HG02852 (cell line): ENCODE measurements at regions not wholly inside any gene's neighbourhood (a gene's known extent, or its start where the extent isn't known, plus 50 kb on each side); places are given as distances from the start of the nearest gene placed in this dataset.

Source experiments
- ATAC-seq: cut with Tn5 transposase; IDR thresholded peaks from one replicate; pipeline ENCODE4 v1.9.1; 2021; ENCODE audit warnings: mild to moderate bottlenecking, moderate library complexity; ENCODE audit not compliant: unreplicated experiment

DNA sequence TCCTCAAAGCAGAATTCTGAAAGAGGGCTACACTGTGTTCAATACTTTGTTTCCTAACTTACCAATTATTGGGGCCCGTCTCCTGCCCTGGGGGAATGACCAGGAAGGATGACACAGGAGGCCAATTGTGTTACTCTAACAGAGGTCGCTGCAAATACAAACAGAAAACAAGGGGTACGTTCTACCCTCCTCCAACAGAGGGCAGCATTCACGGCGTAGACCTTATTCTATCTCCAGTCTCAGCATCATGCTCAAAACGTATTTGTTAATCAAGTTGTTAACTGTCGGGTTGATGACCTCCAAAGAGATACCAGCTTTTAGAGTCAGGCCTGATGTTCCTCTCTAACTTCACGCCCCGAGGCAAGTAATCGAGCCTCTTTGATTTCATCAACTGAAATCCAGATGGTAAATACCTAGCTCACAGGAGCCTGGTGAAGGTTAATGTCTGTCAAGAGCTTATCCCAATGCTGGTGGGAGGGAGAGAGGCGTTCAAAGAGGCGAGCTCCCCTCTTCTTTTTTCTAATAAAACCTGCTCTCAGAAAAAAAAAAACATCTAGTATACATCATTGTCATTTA is 181.0 kb upstream of the KCNIP4 start:
- ATAC-seq, result no peak

DNA sequence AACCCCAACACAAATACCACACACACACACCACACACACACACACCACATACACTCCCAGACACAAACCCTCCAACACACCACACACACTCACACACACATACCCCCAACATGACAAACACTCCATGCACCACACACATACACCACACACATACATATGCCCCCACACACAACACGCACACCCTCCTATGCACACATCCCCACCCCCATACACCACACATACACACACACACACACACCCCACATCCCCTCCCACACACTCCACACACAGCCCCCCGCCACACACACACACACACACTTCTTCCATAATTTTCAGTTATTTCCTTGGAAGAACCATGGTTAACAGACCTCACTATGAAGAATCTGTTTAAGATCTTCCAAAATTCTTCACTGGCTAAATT is 173.5 kb upstream of the KCNIP4 start:
- ATAC-seq, result no peak

DNA sequence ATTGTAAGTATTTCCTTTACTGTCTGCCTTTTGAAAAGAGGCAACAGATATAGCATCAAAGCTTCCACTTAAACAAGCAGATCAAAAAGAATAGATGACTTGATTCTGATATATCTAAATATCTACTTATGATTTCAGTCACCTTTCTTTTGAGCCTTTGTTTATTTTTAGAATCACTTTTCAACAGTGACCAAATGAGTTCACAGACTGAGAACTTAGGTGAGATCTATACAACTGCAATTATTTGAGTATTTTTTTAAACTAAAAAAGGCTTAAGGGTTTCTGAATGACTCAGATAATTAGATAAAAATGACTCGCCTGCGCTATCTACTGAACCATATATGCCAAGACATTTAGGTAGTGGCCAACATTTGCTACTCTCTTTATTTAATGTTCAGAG is 166.7 kb upstream of the KCNIP4 start:
- no peak for ATAC-seq

DNA sequence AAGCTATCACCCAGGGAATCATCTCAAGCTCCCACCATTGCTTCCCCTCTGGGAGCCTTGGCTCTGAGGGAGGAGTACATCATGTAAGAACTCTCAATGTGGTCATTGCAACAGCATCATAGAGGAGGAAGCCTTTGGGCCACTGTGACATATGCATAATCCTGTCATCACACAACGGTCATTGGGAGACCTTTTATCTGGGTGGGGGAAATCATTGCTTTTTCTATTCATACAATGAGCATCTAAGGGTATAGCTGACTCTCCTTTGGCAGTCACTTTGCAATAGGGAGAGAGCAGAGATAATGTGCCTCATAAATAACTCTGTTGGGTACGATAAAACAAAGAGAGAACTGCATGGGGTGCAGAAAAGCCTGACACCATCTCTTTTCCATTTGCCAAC is 155.2 kb upstream of the KCNIP4 start:
- no peak for ATAC-seq

DNA sequence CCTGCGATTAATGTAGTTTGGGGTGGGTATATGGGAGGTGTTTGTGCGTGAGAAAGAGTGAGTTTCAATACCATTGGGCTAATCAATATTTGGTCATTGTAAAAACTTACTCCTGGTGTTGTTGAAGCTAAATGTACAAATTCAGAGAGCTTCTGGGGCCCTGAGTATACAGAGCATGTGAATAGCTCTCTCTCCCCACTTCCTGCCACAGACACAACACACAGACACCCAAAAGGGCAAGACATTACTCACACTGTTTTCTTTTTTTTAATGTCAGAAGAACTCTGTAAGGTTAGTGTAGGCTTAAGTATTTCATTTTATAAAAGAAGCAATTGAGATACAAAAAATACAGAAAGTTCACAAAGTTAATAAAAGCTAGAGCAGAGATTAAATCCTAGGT is 151.3 kb upstream of the KCNIP4 start:
- ATAC-seq, result no peak

DNA sequence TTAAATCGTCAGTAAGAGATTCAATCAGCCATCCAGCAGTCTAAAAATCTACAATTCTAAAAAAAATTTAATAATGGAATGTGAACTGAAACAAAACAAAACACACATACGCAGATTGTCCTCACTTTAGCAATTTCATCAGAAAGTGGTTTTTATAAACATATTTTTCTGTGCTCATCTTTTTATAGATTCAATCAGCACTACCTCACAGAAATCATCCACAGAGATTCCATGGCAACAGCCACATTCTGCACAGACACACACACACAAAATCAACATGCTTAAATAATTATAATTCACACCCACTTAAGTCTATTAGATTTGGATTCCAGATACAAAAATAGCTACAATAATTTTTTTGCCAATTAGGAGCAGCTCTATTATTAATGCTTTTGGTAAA is 149.0 kb upstream of the KCNIP4 start:
- no peak for ATAC-seq

DNA sequence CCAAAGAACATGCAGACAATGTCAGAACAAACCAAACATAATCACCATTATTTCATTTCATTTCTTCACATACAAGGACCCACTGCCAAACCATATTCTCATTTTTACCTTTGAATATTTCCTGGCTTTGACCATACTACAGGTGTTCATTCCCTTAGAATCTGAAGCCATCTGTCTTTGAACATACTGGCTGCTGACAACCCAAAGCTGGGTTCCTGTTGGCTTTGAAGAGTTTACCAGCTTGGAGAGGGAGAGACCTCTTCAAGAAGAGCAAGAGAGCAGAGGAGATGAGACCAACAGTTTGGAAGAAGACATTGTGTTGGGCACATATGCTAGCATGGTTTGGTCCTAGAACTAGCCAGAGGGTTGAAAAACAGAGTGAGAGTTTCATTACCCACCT is 145.6 kb upstream of the KCNIP4 start:
- no peak for ATAC-seq

DNA sequence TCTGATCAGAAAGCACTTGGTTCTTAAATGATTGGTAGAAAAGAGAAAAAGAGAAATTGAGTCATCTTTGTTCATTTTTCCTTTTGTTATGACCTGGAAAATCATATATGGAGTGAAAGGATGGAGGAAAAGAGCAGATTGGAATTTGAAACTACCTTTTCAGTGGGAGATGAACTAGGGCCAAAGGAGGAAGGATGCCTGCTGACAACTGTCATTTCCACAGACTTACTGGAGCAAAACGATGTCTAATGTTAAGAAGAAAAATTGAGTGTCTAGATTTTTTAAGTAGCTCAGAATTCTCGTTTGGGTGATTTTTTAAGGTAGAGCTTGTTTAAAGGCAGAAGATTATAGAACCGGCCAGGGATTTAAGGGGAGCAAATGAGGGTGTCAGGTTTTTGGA is 144.6 kb upstream of the KCNIP4 start:
- no peak for ATAC-seq

DNA sequence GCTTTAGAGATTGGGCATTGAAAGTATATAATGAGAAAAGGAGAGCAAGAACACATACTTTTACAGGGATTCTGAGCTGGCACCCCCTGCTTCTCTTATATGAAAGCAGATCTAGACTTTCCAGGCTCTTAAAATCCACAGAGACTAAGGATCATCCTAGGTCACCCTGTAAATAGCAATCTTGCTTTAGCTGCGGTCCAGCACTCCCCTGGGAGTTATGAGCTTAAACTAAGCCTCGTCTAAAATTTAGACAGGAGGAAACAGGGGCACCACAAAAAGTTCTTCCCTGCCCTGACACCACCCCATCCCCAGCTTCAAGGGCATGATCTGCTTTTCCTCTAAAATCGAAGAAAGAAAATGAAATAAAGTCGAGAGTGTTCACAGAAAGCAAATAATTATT is 143.3 kb upstream of the KCNIP4 start:
- no peak for ATAC-seq

DNA sequence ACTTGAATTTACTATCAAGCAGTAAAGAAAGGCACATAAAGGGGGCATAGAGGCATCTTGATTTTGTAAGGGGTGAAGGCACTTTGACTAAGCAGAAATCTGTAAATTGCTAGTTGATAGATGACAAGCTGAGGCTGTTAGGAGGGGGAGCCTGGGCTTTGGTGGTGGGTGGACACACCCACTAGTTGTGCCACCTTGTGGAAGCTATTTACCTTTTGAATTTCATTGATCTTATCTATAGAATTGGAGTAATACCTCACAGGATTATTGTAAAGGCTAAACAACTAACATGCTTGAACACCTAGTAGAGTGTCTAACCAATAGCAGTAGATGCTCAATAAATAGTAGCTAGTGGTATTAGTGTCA is 142.8 kb upstream of the KCNIP4 start:
- no peak for ATAC-seq

DNA sequence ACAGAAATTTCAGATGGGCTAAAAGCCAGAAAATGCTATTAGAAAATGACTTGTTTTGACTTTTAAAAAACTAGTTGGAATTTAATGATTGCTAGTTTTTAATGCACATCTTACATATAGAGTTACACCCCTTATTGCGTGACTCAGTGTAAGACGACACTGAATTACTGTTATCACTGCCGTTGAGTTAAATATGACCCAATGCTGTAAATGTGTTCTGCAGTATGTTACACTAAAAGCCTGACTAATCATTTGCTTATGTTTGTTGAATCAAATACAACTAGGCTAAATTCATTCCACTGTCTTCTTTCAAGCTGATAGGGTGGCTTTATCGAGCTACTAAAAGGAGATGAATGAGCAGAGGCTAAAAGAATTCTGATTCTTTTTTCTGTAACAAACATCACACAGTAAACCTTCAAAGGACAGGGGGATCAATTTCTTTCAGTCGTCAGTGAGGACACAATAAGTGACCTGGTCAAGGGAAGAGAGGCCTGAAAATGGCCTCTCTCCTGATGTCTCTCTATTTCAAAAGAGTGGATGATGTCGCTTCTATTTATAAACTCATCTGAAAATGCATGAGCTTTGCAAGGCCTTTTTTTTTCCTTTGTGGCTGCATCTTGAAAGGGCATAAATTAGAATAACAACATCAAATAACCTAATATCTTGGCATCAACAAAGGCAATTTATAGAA is 142.2 kb upstream of the KCNIP4 start:
- ATAC-seq, result no peak

DNA sequence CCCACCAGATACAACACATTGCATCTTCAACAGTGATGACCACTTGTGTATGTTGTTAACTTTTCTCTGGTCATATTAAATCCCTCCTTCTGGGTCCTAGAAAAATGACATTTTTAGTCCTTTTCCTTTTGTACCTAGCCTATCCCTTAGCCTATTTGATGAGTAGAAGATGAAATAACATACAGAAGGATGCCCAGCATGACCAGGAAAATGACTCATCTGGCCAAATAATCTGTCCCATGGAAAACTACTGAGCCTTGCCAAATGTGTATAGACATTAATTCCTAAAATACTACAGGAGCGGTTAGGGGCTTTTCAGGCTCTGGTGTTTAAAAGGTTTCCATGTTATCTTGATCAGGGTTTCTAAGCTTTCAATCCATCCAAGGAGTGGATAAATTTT is 129.0 kb upstream of the KCNIP4 start:
- ATAC-seq, result no peak

DNA sequence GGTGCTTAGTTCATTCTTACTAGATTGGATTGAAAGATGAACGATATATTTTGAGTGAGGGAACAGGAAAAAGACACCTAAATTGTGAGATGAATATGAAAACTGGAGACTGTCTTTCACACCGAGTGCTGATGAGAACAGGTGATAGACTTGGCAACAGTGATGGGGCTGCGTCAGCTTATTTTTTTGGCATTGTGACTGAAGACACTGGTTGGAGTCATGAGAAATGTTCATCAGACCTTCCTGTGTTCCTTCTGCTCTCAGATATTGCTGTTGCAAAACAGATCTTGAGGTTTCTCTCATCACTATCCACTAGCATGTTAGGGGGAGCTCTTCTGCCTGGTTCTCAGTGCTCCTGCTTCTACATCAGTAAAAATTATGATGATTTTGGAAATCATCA is 124.2 kb upstream of the KCNIP4 start:
- ATAC-seq, result no peak

DNA sequence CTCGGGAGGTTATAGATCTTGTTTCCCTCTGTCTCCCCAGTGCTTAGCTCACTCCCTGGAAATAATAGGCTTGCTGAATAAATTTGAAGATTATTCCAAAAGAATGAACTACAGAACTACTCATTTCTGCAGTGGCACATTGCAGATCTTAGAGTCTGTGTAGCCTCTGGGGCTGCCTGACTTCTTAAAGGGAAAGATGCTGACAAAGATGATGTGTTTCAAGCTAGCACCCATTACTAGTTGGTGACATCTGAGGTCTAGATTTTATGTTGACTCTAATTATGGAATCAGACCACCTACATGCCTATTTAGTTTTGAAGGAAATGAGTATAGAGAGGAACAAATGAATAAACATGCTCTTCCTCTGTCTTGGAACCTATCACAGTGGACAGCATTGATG is 123.7 kb upstream of the KCNIP4 start:
- no peak for ATAC-seq

DNA sequence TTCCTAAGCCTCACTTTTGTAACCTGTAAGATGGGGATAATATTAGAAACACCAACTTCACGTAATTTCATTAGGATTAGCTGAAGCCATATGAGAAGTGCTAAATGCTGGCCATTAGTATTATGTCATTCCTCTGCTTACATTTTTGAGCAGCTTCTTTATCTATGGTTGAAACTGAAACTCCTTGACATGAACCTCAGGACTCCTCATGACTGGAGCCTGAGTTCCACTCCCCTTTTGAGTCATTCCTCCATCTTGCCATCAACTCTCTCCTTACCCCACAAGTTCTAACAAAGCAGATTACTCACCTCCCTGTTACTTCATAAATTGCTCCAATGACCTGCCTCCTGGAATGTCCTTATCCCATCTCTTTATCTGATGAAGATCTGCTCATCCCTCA is 123.2 kb upstream of the KCNIP4 start:
- peak; percentile 96 for ATAC-seq

DNA sequence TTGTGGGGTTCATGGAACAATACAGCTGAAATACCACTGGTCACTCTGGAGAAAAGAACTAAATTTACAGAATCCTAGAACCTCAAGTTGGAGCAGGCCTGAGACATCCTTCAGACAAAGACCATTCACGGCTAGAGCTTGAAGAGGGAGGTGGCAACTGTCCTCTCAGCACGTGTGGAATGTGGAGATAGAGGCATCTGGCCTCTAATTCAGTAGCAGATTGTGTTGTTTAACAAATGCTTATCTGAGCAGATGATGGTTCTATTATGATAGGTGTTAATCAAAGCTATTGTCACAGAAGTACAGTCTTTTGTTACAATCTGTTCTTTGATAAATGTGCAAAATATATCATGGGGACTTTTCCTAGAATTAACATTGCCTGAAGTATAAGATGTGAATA is 121.7 kb upstream of the KCNIP4 start:
- no peak for ATAC-seq

DNA sequence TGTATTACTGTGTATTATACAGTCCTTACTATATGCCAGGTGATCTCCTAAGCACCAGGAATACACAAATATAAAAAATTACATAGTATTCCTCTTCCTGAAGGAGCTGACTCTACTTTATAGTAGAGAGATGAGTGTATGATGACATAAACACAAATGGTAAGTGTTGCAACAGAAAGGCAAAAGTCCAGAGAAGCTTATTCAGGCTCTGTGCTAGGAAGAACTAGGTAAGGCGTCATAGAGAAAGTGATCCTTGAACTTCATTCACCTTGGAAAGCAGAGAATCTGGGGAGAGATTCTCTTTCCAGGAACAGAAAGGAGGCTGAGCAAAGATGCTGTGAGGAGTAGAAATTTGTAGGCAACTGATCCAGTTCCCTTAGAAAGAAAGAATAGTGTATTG is 115.0 kb upstream of the KCNIP4 start:
- ATAC-seq, result no peak

DNA sequence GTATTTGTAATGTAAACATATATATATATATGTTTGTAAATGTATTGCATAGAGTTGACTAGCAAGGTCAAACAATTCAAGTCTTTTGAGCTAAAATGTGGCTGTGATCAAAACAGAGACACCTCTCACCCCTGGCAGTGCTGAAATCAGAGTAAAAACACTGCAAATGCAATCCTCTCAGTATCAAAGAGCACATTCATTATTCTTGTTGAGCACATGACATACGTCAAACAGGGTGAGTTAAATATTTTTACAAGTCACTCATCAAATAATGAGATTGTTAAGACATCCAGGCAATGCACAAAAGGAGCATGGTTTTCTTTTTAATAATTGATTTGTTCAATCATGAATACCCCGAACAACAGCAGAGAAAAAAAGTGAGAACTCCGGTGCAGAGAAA is 114.1 kb upstream of the KCNIP4 start:
- ATAC-seq, result no peak

DNA sequence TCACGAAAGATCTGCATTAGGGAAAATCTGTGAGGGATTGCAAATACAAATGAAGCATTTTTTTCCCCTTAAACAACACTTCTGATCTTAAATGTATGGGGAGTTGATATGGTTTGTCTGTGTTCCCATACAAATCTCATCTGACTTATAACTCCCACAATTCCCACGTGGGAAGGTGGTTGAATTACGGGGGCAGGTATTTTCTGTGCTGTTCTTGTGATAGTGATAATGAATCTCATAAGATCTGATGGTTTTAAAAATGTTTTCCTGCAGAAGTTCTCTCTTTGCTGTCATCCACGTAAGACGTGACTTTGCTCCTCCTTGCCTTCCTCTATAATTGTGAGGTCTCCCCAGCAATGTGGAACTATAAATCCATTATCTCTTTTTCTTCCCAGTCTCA is 107.4 kb upstream of the KCNIP4 start:
- no peak for ATAC-seq

DNA sequence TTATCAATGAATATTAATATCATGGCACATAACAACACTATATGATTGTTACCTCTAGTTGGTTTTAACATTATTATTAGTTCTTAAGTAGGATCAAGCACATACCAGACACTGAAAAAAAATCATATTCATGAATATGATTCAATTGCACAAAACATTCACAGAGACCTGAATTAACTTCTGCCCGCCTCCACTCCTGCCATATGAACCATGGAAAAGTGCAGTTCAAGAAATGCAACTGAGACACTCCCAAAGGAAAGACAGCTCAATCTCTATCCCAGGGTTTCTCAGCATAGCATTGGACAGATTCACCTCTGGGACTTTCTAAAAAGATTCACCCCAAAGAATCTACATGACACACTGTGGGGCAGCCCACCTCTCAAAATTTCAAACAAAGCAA is 103.5 kb upstream of the KCNIP4 start:
- ATAC-seq, result no peak

DNA sequence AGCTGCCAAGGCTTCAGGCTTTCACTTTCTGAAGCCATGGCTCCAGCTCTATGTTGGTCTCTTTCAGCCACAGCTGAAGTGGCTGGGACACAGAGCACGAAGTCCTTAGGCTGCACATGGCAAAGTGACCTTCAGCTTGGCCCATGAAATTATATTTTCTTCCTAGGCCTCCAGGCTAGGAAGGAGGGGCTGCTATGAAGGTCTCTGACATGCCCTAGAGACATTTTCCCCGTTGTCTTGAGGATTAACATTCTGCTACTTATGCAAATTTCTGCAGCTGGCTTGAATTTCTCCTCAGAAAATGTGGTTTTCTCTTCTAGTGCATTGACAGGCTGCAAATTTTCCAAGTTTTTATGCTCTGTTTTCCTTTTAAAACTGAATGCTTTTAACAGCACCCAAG is 99.8 kb upstream of the KCNIP4 start:
- no peak for ATAC-seq

DNA sequence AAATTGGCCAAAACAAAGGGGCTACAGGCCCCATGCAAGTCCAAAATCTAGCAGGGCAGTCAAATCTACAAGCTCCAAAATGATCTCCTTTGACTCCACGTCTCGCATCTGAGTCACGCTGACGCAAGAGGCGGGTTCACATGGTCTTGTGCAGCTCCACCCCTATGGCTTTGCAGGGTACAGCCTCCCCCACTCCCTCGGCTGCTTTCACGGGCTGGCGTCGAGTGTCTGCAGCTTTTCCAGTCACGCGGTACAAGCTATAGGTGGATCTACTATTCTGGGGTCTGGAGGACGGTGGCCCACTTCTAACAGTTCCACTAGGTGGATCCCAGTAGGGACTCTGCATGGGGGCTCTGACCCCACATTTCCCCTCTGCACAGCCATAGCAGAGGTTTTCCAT is 99.2 kb upstream of the KCNIP4 start:
- ATAC-seq, result no peak

DNA sequence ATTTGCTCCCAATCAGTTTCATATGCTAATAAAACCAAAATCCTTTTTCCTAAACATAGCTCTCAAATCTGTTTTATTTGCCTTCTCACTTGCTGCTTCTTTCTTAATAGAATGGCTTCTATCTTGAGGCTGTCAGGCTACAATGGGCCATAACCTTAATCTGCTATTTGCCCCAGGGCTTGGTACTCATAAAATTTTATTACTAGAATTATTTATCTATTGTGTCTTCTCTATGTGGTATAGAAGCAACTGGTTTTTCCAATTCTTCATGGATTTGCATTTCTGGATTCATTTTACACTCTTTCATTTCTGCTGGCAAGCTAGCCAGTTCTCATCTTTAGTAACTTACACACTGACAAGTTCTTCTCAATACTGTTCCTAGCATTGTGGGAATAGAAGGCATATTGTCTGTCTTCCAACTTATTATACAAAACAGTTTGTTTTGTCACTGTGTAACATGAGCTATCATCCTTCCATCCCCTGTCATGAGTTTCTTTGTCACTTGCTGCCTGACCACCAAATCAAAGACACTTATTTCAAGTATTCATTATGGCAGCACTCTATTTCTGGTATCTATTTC is 96.6 kb upstream of the KCNIP4 start:
- ATAC-seq, result no peak
